ENCODE measurements at regions not wholly inside any gene's neighbourhood (a gene's known extent, or its start where the extent isn't known, plus 50 kb on each side); places are given as distances from the start of the nearest gene placed in this dataset.
"Not testable (repeated sequence)": the region's sequence is repeated elsewhere in the genome, so short reads cannot be mapped to it uniquely, and the experiment has no call there.

- no peak for DNase-seq (ENCODE audit: low read depth)
- TF ChIP-seq, protein P1, sequence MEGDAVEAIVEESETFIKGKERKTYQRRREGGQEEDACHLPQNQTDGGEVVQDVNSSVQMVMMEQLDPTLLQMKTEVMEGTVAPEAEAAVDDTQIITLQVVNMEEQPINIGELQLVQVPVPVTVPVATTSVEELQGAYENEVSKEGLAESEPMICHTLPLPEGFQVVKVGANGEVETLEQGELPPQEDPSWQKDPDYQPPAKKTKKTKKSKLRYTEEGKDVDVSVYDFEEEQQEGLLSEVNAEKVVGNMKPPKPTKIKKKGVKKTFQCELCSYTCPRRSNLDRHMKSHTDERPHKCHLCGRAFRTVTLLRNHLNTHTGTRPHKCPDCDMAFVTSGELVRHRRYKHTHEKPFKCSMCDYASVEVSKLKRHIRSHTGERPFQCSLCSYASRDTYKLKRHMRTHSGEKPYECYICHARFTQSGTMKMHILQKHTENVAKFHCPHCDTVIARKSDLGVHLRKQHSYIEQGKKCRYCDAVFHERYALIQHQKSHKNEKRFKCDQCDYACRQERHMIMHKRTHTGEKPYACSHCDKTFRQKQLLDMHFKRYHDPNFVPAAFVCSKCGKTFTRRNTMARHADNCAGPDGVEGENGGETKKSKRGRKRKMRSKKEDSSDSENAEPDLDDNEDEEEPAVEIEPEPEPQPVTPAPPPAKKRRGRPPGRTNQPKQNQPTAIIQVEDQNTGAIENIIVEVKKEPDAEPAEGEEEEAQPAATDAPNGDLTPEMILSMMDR (IDR thresholded peaks at IDR 0.05; ENCODE audit: insufficient read depth, low read depth, low read length, missing control alignments): no peak
- H3K4me3 ChIP-seq (ENCODE audit: low read depth, low read length): no peak overlapping the region
These were observed 511.0 kb upstream of the COBL start for GRCh38 chr7:51827631-51828030.

- H3K4me3 ChIP-seq (ENCODE audit: low read depth, low read length): no peak overlapping the region
- no peak for DNase-seq (ENCODE audit: low read depth)
- TF ChIP-seq, protein P1 (IDR thresholded peaks at IDR 0.05; ENCODE audit: insufficient read depth, low read depth, low read length, missing control alignments): no peak
These were observed 507.4 kb upstream of the COBL start for GRCh38 chr7:51824050-51824449.

DNA sequence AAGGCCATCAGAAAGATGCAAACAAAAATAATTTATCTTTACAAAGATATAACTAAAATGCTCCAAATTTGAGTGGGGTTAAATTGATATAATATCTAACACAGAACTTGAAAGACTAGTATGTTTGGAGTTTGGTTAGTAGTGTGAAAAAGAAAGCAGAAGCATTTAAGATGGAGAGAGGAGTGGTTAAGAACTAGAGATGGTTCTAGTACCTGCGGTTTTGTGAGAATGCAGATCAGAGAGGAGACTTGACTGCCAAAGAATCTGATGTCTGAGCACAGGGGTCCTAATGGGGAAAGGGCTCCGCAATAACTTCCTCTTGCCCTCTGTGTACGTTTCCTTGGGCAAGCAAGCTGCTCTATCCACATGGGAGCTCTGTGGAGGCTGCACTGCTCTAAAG, 506.8 kb upstream of the COBL start:
- TF ChIP-seq, protein P1 (IDR thresholded peaks at IDR 0.05; ENCODE audit: insufficient read depth, low read depth, low read length, missing control alignments): no peak
- no peak overlapping the region for H3K4me3 ChIP-seq (ENCODE audit: low read depth, low read length)
- DNase-seq (ENCODE audit: low read depth): no peak

- H3K4me3 ChIP-seq (ENCODE audit: low read depth, low read length): no peak overlapping the region
- DNase-seq (ENCODE audit: low read depth): no peak
- TF ChIP-seq, protein P1 (IDR thresholded peaks at IDR 0.05; ENCODE audit: insufficient read depth, low read depth, low read length, missing control alignments): no peak
These were observed 501.2 kb upstream of the COBL start for GRCh38 chr7:51817694-51818225.

DNA sequence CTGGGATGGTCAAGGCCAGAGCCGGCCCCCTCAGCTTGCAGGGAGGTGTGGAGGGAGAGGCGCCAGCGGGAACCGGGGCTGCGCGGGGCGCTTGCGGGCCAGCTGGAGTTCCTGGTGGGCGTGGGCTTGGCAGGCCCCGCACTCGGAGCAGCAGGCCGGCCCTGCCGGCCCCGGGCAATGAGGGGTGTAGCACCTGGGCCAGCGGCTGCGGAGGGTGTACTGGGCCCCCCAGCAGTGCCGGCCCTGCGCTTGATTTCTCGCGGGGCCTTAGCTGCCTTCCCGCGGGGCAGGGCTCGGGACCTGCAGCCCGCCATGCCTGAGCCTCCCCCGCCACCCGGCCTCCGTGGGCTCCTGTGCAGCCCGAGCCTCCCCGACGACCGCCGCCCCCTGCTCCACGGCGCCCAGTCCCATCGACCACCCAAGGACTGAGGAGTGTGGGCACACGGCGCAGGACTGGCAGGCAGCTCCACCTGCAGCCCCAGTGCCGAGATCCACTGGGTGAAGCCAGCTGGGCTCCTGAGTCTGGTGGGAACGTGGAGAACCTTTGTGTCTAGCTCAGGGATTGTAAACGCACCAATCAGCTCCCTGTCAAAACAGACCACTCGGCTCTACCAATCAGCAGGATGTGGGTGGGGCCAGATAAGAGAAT, 489.3 kb upstream of the COBL start:
- H3K4me3 ChIP-seq (ENCODE audit: low read depth, low read length); DNase-seq (ENCODE audit: low read depth): not testable (repeated sequence)

DNA sequence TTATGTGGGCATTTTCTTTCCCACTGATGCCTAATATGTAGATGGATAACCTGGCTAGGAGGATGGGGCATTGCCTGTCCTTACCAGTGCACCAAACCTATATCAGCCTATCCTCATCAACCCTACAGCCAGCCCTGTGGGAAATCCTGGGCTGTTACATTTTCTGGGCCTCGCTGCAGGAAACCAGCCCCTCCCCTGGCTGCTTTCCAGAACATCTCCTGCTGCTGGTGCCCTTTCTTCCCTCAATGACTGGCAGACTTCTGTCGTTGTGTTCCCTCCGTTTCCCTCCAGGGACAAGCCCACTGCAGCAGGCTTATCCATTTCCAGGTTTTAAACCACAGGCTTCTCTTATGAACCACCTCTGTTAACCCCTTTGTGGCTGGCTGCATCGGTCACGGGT, 486.1 kb upstream of the COBL start:
- H3K4me3 ChIP-seq (ENCODE audit: low read depth, low read length): no peak overlapping the region
- DNase-seq (ENCODE audit: low read depth): no peak
- TF ChIP-seq, protein P1 (IDR thresholded peaks at IDR 0.05; ENCODE audit: insufficient read depth, low read depth, low read length, missing control alignments): no peak

GRCh38 chr7:51797371-51797770, 480.8 kb upstream of the COBL start:
- DNase-seq (ENCODE audit: low read depth): no peak
- no peak overlapping the region for H3K4me3 ChIP-seq (ENCODE audit: low read depth, low read length)
- TF ChIP-seq, protein P1 (IDR thresholded peaks at IDR 0.05; ENCODE audit: insufficient read depth, low read depth, low read length, missing control alignments): no peak

All from GM12865 (cell line).